ENCODE measurements at regions not wholly inside any gene's neighbourhood (a gene's known extent, or its start where the extent isn't known, plus 50 kb on each side); places are given as distances from the start of the nearest gene placed in this dataset.

DNA sequence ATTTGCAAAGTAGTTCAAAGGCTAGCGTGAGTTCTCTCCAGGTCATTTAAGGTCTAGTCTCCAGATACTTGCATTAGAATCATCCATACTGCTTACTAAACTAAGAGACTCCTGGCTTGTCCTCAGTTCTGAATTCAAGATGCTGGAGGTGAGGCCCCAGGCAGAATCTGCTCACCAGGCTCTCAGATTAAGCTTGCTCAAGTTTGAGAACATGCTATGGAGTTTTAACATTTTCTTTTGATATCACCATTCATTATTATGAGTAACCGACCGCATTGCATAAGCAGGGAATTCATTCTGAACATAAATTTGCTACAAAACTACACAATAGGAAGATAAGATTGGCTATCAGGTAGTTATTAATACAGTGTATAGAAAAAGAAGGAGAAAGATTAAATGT lies 409.7 kb upstream of the FANCL start:
- Histone ChIP-seq H3K27me3 (ENCODE audit: insufficient read depth, low read depth, low read length) (no peaks in the 10 kb centered on the region), H3K36me3 (ENCODE audit: insufficient read depth, low read length) (no peaks in the 10 kb centered on the region), H3K27ac (ENCODE audit: low read length) (no peak overlapping the region), H3F3A (ENCODE audit: insufficient read depth, low read length, poor library complexity, severe bottlenecking) (no peaks in the 10 kb centered on the region), H3K4me2 (ENCODE audit: low read length) (no peak overlapping the region), H3K79me2 (replicated peaks; ENCODE audit: insufficient read depth, low read length) (no peaks in the 10 kb centered on the region), H3K9me3 (ENCODE audit: low read length) (no peaks in the 10 kb centered on the region), H3K4me3 (ENCODE audit: low read length) (no peak overlapping the region), H4K20me1 (ENCODE audit: insufficient read depth) (no peaks in the 10 kb centered on the region), H3K9me2 (ENCODE audit: insufficient read depth, low read length) (no peaks in the 10 kb centered on the region), H3K9ac (ENCODE audit: low read length) (no peak overlapping the region), H2AFZ (ENCODE audit: low read depth, low read length) (no peak overlapping the region)
- TF ChIP-seq SMC3 (conservative IDR thresholded peaks at IDR 0.05; ENCODE audit: poor library complexity): no peak
- TF ChIP-seq, protein P1, sequence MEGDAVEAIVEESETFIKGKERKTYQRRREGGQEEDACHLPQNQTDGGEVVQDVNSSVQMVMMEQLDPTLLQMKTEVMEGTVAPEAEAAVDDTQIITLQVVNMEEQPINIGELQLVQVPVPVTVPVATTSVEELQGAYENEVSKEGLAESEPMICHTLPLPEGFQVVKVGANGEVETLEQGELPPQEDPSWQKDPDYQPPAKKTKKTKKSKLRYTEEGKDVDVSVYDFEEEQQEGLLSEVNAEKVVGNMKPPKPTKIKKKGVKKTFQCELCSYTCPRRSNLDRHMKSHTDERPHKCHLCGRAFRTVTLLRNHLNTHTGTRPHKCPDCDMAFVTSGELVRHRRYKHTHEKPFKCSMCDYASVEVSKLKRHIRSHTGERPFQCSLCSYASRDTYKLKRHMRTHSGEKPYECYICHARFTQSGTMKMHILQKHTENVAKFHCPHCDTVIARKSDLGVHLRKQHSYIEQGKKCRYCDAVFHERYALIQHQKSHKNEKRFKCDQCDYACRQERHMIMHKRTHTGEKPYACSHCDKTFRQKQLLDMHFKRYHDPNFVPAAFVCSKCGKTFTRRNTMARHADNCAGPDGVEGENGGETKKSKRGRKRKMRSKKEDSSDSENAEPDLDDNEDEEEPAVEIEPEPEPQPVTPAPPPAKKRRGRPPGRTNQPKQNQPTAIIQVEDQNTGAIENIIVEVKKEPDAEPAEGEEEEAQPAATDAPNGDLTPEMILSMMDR (IDR thresholded peaks at IDR 0.05; ENCODE audit: poor library complexity, severe bottlenecking): no peak

DNA sequence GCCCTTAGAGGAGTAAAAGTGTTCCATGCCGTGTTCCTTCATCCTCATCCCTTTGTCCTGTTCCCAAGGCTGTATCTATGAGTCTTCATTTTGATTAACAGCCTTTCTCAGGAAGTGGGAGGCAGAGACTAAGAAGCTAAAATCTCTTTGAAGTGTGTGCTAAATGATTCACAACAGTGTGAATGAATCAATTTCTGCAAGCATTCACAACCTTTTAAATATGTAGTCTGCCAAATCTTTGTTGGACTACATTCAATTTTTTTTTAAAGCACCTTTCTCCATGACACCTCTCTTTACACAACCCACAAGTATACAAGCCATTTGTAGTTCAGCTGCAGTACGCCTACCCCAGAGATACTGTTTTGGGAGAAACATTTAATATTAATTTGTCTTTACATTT lies 408.6 kb upstream of the FANCL start:
- Histone ChIP-seq H3K4me2 (ENCODE audit: low read length) (no peak overlapping the region), H3K9me2 (ENCODE audit: insufficient read depth, low read length) (no peaks in the 10 kb centered on the region), H3K27ac (ENCODE audit: low read length) (no peak overlapping the region)

DNA sequence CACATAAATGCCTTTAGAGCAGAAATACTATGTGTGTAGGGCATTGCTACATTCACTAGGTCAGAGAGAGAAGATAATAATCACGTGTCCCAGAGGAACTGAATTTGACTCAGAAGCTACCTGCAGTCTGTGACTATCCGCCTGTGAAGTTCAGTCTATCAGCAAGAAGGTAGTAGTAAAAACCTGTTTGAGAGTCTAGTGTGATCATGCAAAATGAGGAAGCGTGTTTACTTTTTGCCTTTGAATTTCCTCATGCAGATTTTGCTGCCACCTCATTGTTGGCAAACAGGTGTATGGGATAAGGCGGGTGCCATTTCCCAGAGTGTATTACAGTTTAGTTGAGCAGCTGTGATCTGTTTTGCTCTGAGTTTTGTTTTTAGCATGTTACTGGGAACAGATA lies 403.9 kb upstream of the FANCL start:
- no peaks in the 10 kb centered on the region for H3K9me3 ChIP-seq (ENCODE audit: low read length)
- no peak overlapping the region for H3K4me2 ChIP-seq (ENCODE audit: low read length)
- TF ChIP-seq, protein P1 (IDR thresholded peaks at IDR 0.05; ENCODE audit: poor library complexity, severe bottlenecking): no peak
- TF ChIP-seq SMC3 (conservative IDR thresholded peaks at IDR 0.05; ENCODE audit: poor library complexity): no peak
- TF ChIP-seq EZH2 (IDR thresholded peaks at IDR 0.05; ENCODE audit: borderline replicate concordance, insufficient read depth, low read length, poor library complexity, severe bottlenecking): no peak
- no peak for TF ChIP-seq POLR2AphosphoS5 (IDR thresholded peaks at IDR 0.05)
- no peak for TF ChIP-seq MXI1 (conservative IDR thresholded peaks at IDR 0.05; ENCODE audit: poor library complexity, severe bottlenecking)
- TF ChIP-seq TAF1 (IDR thresholded peaks at IDR 0.05; ENCODE audit: low read depth): no peak
- TF ChIP-seq, protein P2, sequence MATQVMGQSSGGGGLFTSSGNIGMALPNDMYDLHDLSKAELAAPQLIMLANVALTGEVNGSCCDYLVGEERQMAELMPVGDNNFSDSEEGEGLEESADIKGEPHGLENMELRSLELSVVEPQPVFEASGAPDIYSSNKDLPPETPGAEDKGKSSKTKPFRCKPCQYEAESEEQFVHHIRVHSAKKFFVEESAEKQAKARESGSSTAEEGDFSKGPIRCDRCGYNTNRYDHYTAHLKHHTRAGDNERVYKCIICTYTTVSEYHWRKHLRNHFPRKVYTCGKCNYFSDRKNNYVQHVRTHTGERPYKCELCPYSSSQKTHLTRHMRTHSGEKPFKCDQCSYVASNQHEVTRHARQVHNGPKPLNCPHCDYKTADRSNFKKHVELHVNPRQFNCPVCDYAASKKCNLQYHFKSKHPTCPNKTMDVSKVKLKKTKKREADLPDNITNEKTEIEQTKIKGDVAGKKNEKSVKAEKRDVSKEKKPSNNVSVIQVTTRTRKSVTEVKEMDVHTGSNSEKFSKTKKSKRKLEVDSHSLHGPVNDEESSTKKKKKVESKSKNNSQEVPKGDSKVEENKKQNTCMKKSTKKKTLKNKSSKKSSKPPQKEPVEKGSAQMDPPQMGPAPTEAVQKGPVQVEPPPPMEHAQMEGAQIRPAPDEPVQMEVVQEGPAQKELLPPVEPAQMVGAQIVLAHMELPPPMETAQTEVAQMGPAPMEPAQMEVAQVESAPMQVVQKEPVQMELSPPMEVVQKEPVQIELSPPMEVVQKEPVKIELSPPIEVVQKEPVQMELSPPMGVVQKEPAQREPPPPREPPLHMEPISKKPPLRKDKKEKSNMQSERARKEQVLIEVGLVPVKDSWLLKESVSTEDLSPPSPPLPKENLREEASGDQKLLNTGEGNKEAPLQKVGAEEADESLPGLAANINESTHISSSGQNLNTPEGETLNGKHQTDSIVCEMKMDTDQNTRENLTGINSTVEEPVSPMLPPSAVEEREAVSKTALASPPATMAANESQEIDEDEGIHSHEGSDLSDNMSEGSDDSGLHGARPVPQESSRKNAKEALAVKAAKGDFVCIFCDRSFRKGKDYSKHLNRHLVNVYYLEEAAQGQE (IDR thresholded peaks at IDR 0.05; ENCODE audit: borderline replicate concordance): no peak
- TF ChIP-seq EP300 (conservative IDR thresholded peaks at IDR 0.05; ENCODE audit: poor library complexity, severe bottlenecking): no peak
- TF ChIP-seq RAD21 (conservative IDR thresholded peaks at IDR 0.05): no peak
- no peaks in the 10 kb centered on the region for H3K36me3 ChIP-seq (ENCODE audit: insufficient read depth, low read length)
- H3K9ac ChIP-seq (ENCODE audit: low read length): no peak overlapping the region
- H4K20me1 ChIP-seq (ENCODE audit: insufficient read depth): no peaks in the 10 kb centered on the region
- no peaks in the 10 kb centered on the region for H3F3A ChIP-seq (ENCODE audit: insufficient read depth, low read length, poor library complexity, severe bottlenecking)
- H3K4me3 ChIP-seq (ENCODE audit: low read length): no peak overlapping the region
- H3K79me2 ChIP-seq (replicated peaks; ENCODE audit: insufficient read depth, low read length): no peaks in the 10 kb centered on the region
- H3K27ac ChIP-seq (ENCODE audit: low read length): no peak overlapping the region
- no peak overlapping the region for H2AFZ ChIP-seq (ENCODE audit: low read depth, low read length)
- no peaks in the 10 kb centered on the region for H3K27me3 ChIP-seq (ENCODE audit: insufficient read depth, low read depth, low read length)
- no peaks in the 10 kb centered on the region for H3K9me2 ChIP-seq (ENCODE audit: insufficient read depth, low read length)

More for the DNA sequence above, 408.6 kb upstream of the FANCL start:
- no peak for TF ChIP-seq POLR2AphosphoS5 (IDR thresholded peaks at IDR 0.05)
- TF ChIP-seq, protein P2 (IDR thresholded peaks at IDR 0.05; ENCODE audit: borderline replicate concordance): no peak
- TF ChIP-seq TAF1 (IDR thresholded peaks at IDR 0.05; ENCODE audit: low read depth): no peak
- TF ChIP-seq EZH2 (IDR thresholded peaks at IDR 0.05; ENCODE audit: borderline replicate concordance, insufficient read depth, low read length, poor library complexity, severe bottlenecking): no peak
- TF ChIP-seq RAD21 (conservative IDR thresholded peaks at IDR 0.05): no peak
- Histone ChIP-seq H3K79me2 (replicated peaks; ENCODE audit: insufficient read depth, low read length) (no peaks in the 10 kb centered on the region), H3K27me3 (ENCODE audit: insufficient read depth, low read depth, low read length) (no peaks in the 10 kb centered on the region), H2AFZ (ENCODE audit: low read depth, low read length) (no peak overlapping the region), H3K4me3 (ENCODE audit: low read length) (no peak overlapping the region), H3K36me3 (ENCODE audit: insufficient read depth, low read length) (no peaks in the 10 kb centered on the region), H3K9me3 (ENCODE audit: low read length) (no peaks in the 10 kb centered on the region), H3K9ac (ENCODE audit: low read length) (no peak overlapping the region), H4K20me1 (ENCODE audit: insufficient read depth) (no peaks in the 10 kb centered on the region), H3F3A (ENCODE audit: insufficient read depth, low read length, poor library complexity, severe bottlenecking) (no peaks in the 10 kb centered on the region)
